ENCODE measurements at regions not wholly inside any gene's neighbourhood (a gene's known extent, or its start where the extent isn't known, plus 50 kb on each side); places are given as distances from the start of the nearest gene placed in this dataset.

DNA sequence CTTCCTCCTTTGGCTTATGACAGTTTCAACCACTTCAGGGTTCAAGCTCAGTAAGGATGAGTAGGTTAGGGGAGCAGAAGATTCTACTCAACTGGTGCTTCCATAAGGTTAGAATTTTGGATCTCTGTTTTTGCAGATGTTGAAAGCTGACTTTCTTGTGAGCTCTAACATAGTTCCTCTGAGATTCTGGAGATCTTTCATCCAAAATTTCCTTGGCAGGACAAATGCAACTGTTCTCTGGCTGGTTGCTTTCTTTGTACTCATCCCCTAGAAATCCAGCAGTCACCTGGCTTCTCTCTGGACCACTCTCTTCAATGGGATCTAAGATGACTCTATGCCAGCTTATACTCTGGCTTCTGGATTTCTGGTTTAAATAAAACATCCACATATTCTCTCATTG is 189.6 kb downstream of the ESM1 start:
- H3K9me2 ChIP-seq (ENCODE audit: insufficient read depth): peaks cover 14% of the 10 kb centered on the region; the same call in 1 of the 2 replicates
- H3K4me1 Mint-ChIP-seq: no peaks in the 10 kb centered on the region
- ATAC-seq (no peak), DNase-seq (ENCODE audit: low spot score) (no peak)
- H3K9me3 Mint-ChIP-seq: no peaks in the 10 kb centered on the region; the same call in 1 of the 3 replicates
- no peaks in the 10 kb centered on the region for H3K27me3 ChIP-seq (ENCODE audit: insufficient read depth)
- no peaks in the 10 kb centered on the region for H4K20me1 ChIP-seq (replicated peaks; ENCODE audit: insufficient read depth)
- H3K79me2 ChIP-seq (replicated peaks; ENCODE audit: insufficient read depth): no peaks in the 10 kb centered on the region
- TF ChIP-seq ZNF331 (CRISPR knock-in tag; IDR thresholded peaks at IDR 0.05; ENCODE audit: low read depth) (no peak), REST (IDR thresholded peaks at IDR 0.05; ENCODE audit: unreplicated experiment) (no peak), CREB1 (CRISPR knock-in tag; IDR thresholded peaks at IDR 0.05; ENCODE audit: low read depth) (no peak), POLR2AphosphoS5 (IDR thresholded peaks at IDR 0.05; ENCODE audit: low read depth) (no peak), EZH2phosphoT487 (IDR thresholded peaks at IDR 0.05; ENCODE audit: unreplicated experiment) (no peak), ZNF114 (CRISPR knock-in tag; IDR thresholded peaks at IDR 0.05) (no peak), ZNF462 (CRISPR knock-in tag; IDR thresholded peaks at IDR 0.05) (no peak), STAT1 (IDR thresholded peaks at IDR 0.05; ENCODE audit: unreplicated experiment) (no peak), NANOG (IDR thresholded peaks at IDR 0.05; ENCODE audit: borderline replicate concordance) (no peak), EZH2 (IDR thresholded peaks at IDR 0.05; ENCODE audit: low read depth, unreplicated experiment) (no peak)
- TF ChIP-seq, protein P1, sequence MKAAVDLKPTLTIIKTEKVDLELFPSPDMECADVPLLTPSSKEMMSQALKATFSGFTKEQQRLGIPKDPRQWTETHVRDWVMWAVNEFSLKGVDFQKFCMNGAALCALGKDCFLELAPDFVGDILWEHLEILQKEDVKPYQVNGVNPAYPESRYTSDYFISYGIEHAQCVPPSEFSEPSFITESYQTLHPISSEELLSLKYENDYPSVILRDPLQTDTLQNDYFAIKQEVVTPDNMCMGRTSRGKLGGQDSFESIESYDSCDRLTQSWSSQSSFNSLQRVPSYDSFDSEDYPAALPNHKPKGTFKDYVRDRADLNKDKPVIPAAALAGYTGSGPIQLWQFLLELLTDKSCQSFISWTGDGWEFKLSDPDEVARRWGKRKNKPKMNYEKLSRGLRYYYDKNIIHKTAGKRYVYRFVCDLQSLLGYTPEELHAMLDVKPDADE (IDR thresholded peaks at IDR 0.05): no peak
- TF ChIP-seq, protein P2, sequence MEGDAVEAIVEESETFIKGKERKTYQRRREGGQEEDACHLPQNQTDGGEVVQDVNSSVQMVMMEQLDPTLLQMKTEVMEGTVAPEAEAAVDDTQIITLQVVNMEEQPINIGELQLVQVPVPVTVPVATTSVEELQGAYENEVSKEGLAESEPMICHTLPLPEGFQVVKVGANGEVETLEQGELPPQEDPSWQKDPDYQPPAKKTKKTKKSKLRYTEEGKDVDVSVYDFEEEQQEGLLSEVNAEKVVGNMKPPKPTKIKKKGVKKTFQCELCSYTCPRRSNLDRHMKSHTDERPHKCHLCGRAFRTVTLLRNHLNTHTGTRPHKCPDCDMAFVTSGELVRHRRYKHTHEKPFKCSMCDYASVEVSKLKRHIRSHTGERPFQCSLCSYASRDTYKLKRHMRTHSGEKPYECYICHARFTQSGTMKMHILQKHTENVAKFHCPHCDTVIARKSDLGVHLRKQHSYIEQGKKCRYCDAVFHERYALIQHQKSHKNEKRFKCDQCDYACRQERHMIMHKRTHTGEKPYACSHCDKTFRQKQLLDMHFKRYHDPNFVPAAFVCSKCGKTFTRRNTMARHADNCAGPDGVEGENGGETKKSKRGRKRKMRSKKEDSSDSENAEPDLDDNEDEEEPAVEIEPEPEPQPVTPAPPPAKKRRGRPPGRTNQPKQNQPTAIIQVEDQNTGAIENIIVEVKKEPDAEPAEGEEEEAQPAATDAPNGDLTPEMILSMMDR (conservative IDR thresholded peaks at IDR 0.05; ENCODE audit: low read depth in 2 of 2): no peak
- no peaks in the 10 kb centered on the region for H3K27me3 Mint-ChIP-seq (ENCODE audit: insufficient read depth, low read depth, poor library complexity)
- no peak overlapping the region for H2AFZ ChIP-seq
- no peak overlapping the region for H3K4me2 ChIP-seq
- no peak overlapping the region for H3K27ac ChIP-seq (ENCODE audit: low read depth)
- H3K4me3 Mint-ChIP-seq: no peak overlapping the region
- no peaks in the 10 kb centered on the region for H3K4me1 ChIP-seq (ENCODE audit: insufficient read depth)
- H3K36me3 Mint-ChIP-seq (ENCODE audit: low read depth): no peaks in the 10 kb centered on the region
- H3K36me3 ChIP-seq (ENCODE audit: insufficient read depth): no peaks in the 10 kb centered on the region
- no peak overlapping the region for H3K27ac Mint-ChIP-seq
- no peaks in the 10 kb centered on the region for H3F3A ChIP-seq (replicated peaks; ENCODE audit: low read depth)
- H3K4me3 ChIP-seq: no peak overlapping the region

Measured in GM23338 (cell line).